ENCODE measurements at regions not wholly inside any gene's neighbourhood (a gene's known extent, or its start where the extent isn't known, plus 50 kb on each side); places are given as distances from the start of the nearest gene placed in this dataset.

GRCh38 chr6:40708049-40708448 is 120.9 kb upstream of the LRFN2 start:
- Mint-ChIP-seq H3K27me3 (ENCODE audit: unreplicated experiment) (no peaks in the 10 kb centered on the region), H3K4me1 (ENCODE audit: low read depth, unreplicated experiment) (peaks cover 35% of the 10 kb centered on the region), H3K4me3 (ENCODE audit: unreplicated experiment) (no peak overlapping the region), H3K9me3 (ENCODE audit: unreplicated experiment) (no peaks in the 10 kb centered on the region), H3K36me3 (ENCODE audit: unreplicated experiment) (peaks cover 12% of the 10 kb centered on the region), H3K27ac (ENCODE audit: unreplicated experiment) (no peak overlapping the region)
- no peak for DNase-seq
- TF ChIP-seq CTCF (IDR thresholded peaks at IDR 0.05; ENCODE audit: partially characterized antibody, unreplicated experiment): no peak

DNA sequence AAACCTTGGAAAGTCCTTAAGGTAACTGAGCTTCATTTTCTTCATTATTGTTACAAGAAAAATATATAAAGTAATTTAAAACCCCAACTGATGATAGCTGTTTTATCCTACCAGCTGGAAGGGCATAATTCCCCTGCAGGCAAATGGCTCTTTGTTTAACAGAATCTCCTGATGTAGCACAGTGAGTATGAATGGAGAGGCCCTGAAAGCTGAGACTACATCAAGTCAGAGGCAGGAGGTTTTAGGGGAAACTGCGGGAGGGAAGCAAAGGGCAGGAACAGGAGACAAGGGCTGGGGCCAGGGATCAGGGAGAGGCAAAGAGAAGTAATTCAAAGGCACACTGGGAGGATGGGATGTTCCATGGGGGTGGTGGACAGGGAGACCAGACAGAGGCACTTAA is 119.0 kb upstream of the LRFN2 start:
- Mint-ChIP-seq H3K27me3 (ENCODE audit: unreplicated experiment) (no peaks in the 10 kb centered on the region), H3K9me3 (ENCODE audit: unreplicated experiment) (no peaks in the 10 kb centered on the region), H3K4me3 (ENCODE audit: unreplicated experiment) (no peak overlapping the region), H3K27ac (ENCODE audit: unreplicated experiment) (peak overlapping the region; percentile 91), H3K36me3 (ENCODE audit: unreplicated experiment) (peaks cover 12% of the 10 kb centered on the region), H3K4me1 (ENCODE audit: low read depth, unreplicated experiment) (peaks cover 32% of the 10 kb centered on the region)
- TF ChIP-seq CTCF (IDR thresholded peaks at IDR 0.05; ENCODE audit: partially characterized antibody, unreplicated experiment): no peak
- DNase-seq: no peak

- Mint-ChIP-seq H3K36me3 (ENCODE audit: unreplicated experiment) (peaks cover 12% of the 10 kb centered on the region), H3K4me3 (ENCODE audit: unreplicated experiment) (no peak overlapping the region), H3K9me3 (ENCODE audit: unreplicated experiment) (no peaks in the 10 kb centered on the region), H3K27me3 (ENCODE audit: unreplicated experiment) (no peaks in the 10 kb centered on the region), H3K27ac (ENCODE audit: unreplicated experiment) (peak overlapping the region; percentile 91), H3K4me1 (ENCODE audit: low read depth, unreplicated experiment) (peaks cover 30% of the 10 kb centered on the region)
- no peak for DNase-seq
- no peak for TF ChIP-seq CTCF (IDR thresholded peaks at IDR 0.05; ENCODE audit: partially characterized antibody, unreplicated experiment)
These were observed 118.2 kb upstream of the LRFN2 start for GRCh38 chr6:40705354-40705753.

DNA sequence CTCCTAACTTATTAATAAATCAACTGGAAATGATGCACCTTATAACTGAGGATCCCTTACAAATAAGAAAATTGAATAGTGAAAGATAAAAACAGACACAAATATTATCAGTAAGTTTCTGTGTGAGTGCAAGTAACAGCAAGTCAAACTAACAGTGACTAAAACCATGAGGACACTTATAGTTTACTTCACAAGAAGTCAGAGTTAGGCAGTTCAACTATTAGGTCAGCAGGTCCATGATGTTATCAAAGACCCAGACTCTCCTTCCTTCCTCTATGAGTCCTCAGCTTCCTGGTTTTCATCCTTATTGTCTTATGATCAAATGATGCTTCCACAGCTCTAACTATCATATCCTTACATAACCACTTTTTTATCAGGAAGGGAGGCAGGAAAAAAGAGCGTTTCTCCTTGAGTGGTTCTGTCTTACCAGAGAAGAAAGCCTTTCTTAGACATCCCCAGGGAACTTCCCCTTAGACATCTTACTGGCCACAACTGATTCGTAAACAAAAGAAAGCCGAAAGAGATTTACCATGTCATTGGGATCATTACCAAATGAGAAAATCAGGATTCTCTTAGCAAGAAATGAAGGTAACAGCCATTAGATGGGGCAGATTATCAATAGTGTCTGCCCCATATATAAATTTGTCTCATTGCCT is 114.3 kb upstream of the LRFN2 start:
- Mint-ChIP-seq H3K27ac (ENCODE audit: unreplicated experiment) (no peak overlapping the region), H3K9me3 (ENCODE audit: unreplicated experiment) (no peaks in the 10 kb centered on the region), H3K4me3 (ENCODE audit: unreplicated experiment) (no peak overlapping the region), H3K36me3 (ENCODE audit: unreplicated experiment) (no peaks in the 10 kb centered on the region), H3K4me1 (ENCODE audit: low read depth, unreplicated experiment) (peaks cover 28% of the 10 kb centered on the region), H3K27me3 (ENCODE audit: unreplicated experiment) (no peaks in the 10 kb centered on the region)
- no peak for TF ChIP-seq CTCF (IDR thresholded peaks at IDR 0.05; ENCODE audit: partially characterized antibody, unreplicated experiment)
- DNase-seq: no peak

GRCh38 chr6:40700006-40700580 is 112.9 kb upstream of the LRFN2 start:
- Mint-ChIP-seq H3K4me3 (ENCODE audit: unreplicated experiment) (no peak overlapping the region), H3K4me1 (ENCODE audit: low read depth, unreplicated experiment) (peaks cover 14% of the 10 kb centered on the region), H3K27ac (ENCODE audit: unreplicated experiment) (no peak overlapping the region), H3K9me3 (ENCODE audit: unreplicated experiment) (no peaks in the 10 kb centered on the region), H3K36me3 (ENCODE audit: unreplicated experiment) (no peaks in the 10 kb centered on the region), H3K27me3 (ENCODE audit: unreplicated experiment) (no peaks in the 10 kb centered on the region)
- TF ChIP-seq CTCF (IDR thresholded peaks at IDR 0.05; ENCODE audit: partially characterized antibody, unreplicated experiment): no peak
- DNase-seq: no peak

Data from glutamatergic neuron (in vitro differentiated cells).